Tibial nerve (tissue), 4 donors: ENCODE measurements at regions not wholly inside any gene's neighbourhood (a gene's known extent, or its start where the extent isn't known, plus 50 kb on each side); places are given as distances from the start of the nearest gene placed in this dataset.

ENCODE experiments used
- EP300 ChIP-seq, 2 donors: sonication (generic); formaldehyde crosslinking; IDR thresholded peaks; one replicate each; pipeline ENCODE4 v1.6.1; 2017; ENCODE audit warnings: antibody characterized with exemption in 2 of 2, mild to moderate bottlenecking in 1 of 2
- POLR2A ChIP-seq, 2 donors: fragments of 450-650 bp; IDR thresholded peaks; one replicate each; pipeline ENCODE4 v1.6.1; 2017; ENCODE audit warnings: antibody characterized with exemption in 2 of 2, mild to moderate bottlenecking in 2 of 2, moderate library complexity in 2 of 2
- TF ChIP-seq, protein P1 (sequence below), 5 experiments: fragments of 200-600 bp in 3 of 5; fragments of 450-650 bp in 2 of 5; sonication (generic) in 3 of 5; IDR thresholded peaks; one replicate each; pipeline ENCODE4 v1.5.1; 2016 to 2019; ENCODE audit warnings: antibody characterized with exemption in 5 of 5, mild to moderate bottlenecking in 3 of 5, moderate library complexity in 2 of 5

DNA sequence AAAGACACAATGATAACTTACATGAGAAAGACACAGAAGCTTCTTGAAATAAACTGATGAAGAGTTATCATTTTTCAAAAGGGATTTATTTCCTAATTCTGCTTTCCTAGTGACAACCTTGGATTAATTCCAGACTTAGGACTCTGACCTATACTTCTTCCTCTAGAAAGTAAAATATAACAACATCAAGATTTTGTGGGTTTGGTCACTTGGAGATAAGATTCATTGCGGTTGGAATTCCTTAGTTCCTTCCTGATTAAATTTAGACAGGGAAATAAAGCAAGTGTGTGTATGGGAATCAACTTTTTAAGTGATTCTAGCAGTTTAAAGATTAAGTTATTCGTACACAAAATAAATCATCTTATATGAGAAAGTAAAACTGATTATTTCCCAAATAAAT lies 208.4 kb upstream of the CCDC150 start:
- TF ChIP-seq, protein P1, sequence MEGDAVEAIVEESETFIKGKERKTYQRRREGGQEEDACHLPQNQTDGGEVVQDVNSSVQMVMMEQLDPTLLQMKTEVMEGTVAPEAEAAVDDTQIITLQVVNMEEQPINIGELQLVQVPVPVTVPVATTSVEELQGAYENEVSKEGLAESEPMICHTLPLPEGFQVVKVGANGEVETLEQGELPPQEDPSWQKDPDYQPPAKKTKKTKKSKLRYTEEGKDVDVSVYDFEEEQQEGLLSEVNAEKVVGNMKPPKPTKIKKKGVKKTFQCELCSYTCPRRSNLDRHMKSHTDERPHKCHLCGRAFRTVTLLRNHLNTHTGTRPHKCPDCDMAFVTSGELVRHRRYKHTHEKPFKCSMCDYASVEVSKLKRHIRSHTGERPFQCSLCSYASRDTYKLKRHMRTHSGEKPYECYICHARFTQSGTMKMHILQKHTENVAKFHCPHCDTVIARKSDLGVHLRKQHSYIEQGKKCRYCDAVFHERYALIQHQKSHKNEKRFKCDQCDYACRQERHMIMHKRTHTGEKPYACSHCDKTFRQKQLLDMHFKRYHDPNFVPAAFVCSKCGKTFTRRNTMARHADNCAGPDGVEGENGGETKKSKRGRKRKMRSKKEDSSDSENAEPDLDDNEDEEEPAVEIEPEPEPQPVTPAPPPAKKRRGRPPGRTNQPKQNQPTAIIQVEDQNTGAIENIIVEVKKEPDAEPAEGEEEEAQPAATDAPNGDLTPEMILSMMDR (IDR thresholded peaks at IDR 0.05), result no peak
- TF ChIP-seq POLR2A (IDR thresholded peaks at IDR 0.05) (no peak), EP300 (IDR thresholded peaks at IDR 0.05) (no peak)
